ENCODE measurements at regions not wholly inside any gene's neighbourhood (a gene's known extent, or its start where the extent isn't known, plus 50 kb on each side); places are given as distances from the start of the nearest gene placed in this dataset.

GRCh38 chr3:190209533-190209932 is 88.8 kb upstream of the P3H2 start:
- Histone ChIP-seq H3K23ac (ENCODE audit: low read depth, low read length) (no peak overlapping the region), H3K56ac (ENCODE audit: extremely low read depth, insufficient read depth, low read length) (no peak overlapping the region), H4K5ac (ENCODE audit: low read depth, low read length) (no peak overlapping the region), H3K9ac (ENCODE audit: low read depth, low read length) (no peak overlapping the region), H3K4me3 (ENCODE audit: insufficient read depth, low read depth, low read length) (no peak overlapping the region), H3K79me1 (ENCODE audit: low read depth in 1 of 2, low read length in 2 of 2) (no peaks in the 10 kb centered on the region), H4K20me1 (ENCODE audit: insufficient read depth, low read length) (no peaks in the 10 kb centered on the region), H3K27me3 (ENCODE audit: control insufficient read depth, insufficient read depth, low read length) (no peaks in the 10 kb centered on the region), H3K27ac (ENCODE audit: insufficient read depth, low read length) (no peak overlapping the region), H2BK5ac (ENCODE audit: low read depth, low read length, poor library complexity, severe bottlenecking) (no peak overlapping the region), H3K4ac (ENCODE audit: low read depth, low read length) (no peak overlapping the region), H3K4me1 (ENCODE audit: control insufficient read depth, insufficient read depth, low read length) (no peaks in the 10 kb centered on the region), H3K9me1 (ENCODE audit: insufficient read depth, low read length) (no peaks in the 10 kb centered on the region), H2AK5ac (ENCODE audit: low read depth, low read length) (no peak overlapping the region), H3K18ac (ENCODE audit: low read depth, low read length) (no peak overlapping the region), H2AFZ (replicated peaks; ENCODE audit: low read length, poor library complexity) (no peak overlapping the region), H2BK15ac (ENCODE audit: low read depth, low read length) (no peak overlapping the region), H4K91ac (ENCODE audit: insufficient read depth, low read depth, low read length) (no peak overlapping the region), H3K9me3 (ENCODE audit: control insufficient read depth, insufficient read depth, low read length) (no peaks in the 10 kb centered on the region), H3K4me2 (ENCODE audit: low read depth, low read length) (no peak overlapping the region), H2BK20ac (ENCODE audit: low read depth, low read length) (no peak overlapping the region), H3K14ac (replicated peaks; ENCODE audit: low read depth, low read length) (no peak overlapping the region), H3K36me3 (ENCODE audit: control insufficient read depth, insufficient read depth, low read length) (no peaks in the 10 kb centered on the region), H4K8ac (ENCODE audit: low read depth in 2 of 2, low read length in 2 of 2) (no peak overlapping the region), H2AK9ac (replicated peaks; ENCODE audit: low read depth, low read length, poor library complexity) (no peak overlapping the region), H2BK120ac (ENCODE audit: low read depth, low read length) (no peak overlapping the region)
- no CpG with 5 or more reads among the region's 1 CpG for WGBS, 2 experiments (ENCODE audit: extremely low coverage in 2 of 2, insufficient read length in 1 of 2)
- ATAC-seq (ENCODE audit: low read depth) (no peak), DNase-seq (no peak)
- ChIA-PET CTCF (interaction anchor here (0.6 to 1.4 kb wide), 6 partner anchors 15 to 1208 kb away, joined by 3 to 5 read pairs (median 3); partner anchors contain the start of gene CLDN1), POLR2A (ENCODE audit: unreplicated experiment) (no interaction called here)
- no TSS peak for BruUV-seq (replicated peaks)
- TF ChIP-seq CEBPB (IDR thresholded peaks at IDR 0.05; ENCODE audit: low read depth, low read length) = no peak
- TF ChIP-seq, protein P1, sequence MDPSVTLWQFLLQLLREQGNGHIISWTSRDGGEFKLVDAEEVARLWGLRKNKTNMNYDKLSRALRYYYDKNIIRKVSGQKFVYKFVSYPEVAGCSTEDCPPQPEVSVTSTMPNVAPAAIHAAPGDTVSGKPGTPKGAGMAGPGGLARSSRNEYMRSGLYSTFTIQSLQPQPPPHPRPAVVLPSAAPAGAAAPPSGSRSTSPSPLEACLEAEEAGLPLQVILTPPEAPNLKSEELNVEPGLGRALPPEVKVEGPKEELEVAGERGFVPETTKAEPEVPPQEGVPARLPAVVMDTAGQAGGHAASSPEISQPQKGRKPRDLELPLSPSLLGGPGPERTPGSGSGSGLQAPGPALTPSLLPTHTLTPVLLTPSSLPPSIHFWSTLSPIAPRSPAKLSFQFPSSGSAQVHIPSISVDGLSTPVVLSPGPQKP (IDR thresholded peaks at IDR 0.05; ENCODE audit: borderline replicate concordance, low read depth, low read length) = no peak
- no peak for TF ChIP-seq MAZ (IDR thresholded peaks at IDR 0.05; ENCODE audit: borderline replicate concordance, low read depth, low read length)
- no peak for TF ChIP-seq RCOR1 (IDR thresholded peaks at IDR 0.05; ENCODE audit: insufficient replicate concordance, low read length)
- TF ChIP-seq USF2 (IDR thresholded peaks at IDR 0.05; ENCODE audit: low read depth, low read length) = no peak
- TF ChIP-seq SMC3 (IDR thresholded peaks at IDR 0.05; ENCODE audit: low read depth, low read length) = no peak
- TF ChIP-seq CTCF (conservative IDR thresholded peaks at IDR 0.05; ENCODE audit: low read depth, low read length) = no peak
- TF ChIP-seq CHD1 (IDR thresholded peaks at IDR 0.05; ENCODE audit: low read depth, low read length) = no peak
- no peak for TF ChIP-seq RFX5 (IDR thresholded peaks at IDR 0.05; ENCODE audit: low read depth, low read length)
- no peak for TF ChIP-seq RAD21 (IDR thresholded peaks at IDR 0.05; ENCODE audit: low read length)
- no peak for TF ChIP-seq POLR2A (IDR thresholded peaks at IDR 0.05; ENCODE audit: low read depth, low read length)
- no peak for TF ChIP-seq NFE2L2 (IDR thresholded peaks at IDR 0.05; ENCODE audit: low read depth, low read length)
- TF ChIP-seq FOS (IDR thresholded peaks at IDR 0.05; ENCODE audit: low read depth, low read length) = no peak
- in situ Hi-C loops (cut with MboI; ENCODE audit: low sequenced_read_pairs) = loop anchor here (10.0 kb wide), 1 partner anchor 195 kb away; no protein-coding TSS in a partner anchor
- dilution Hi-C loops (cut with HindIII; ENCODE audit: low sequenced_read_pairs, unreplicated experiment) = no loop called here
- intact Hi-C loops (cut with micrococcal nuclease) = no loop called here
